ENCODE measurements at regions not wholly inside any gene's neighbourhood (a gene's known extent, or its start where the extent isn't known, plus 50 kb on each side); places are given as distances from the start of the nearest gene placed in this dataset.

- no peak for TF ChIP-seq REST (IDR thresholded peaks at IDR 0.05; ENCODE audit: insufficient read depth in 1 of 2, low read depth in 2 of 2, low read length in 1 of 2)
- no peak for TF ChIP-seq POLR2AphosphoS5 (IDR thresholded peaks at IDR 0.05; ENCODE audit: low read depth, low read length)
Measured at GRCh38 chr21:32949701-32950100, 76.0 kb upstream of the OLIG2 start.

Data from Panc1 (cell line).